ENCODE measurements at regions not wholly inside any gene's neighbourhood (a gene's known extent, or its start where the extent isn't known, plus 50 kb on each side); places are given as distances from the start of the nearest gene placed in this dataset.

DNA sequence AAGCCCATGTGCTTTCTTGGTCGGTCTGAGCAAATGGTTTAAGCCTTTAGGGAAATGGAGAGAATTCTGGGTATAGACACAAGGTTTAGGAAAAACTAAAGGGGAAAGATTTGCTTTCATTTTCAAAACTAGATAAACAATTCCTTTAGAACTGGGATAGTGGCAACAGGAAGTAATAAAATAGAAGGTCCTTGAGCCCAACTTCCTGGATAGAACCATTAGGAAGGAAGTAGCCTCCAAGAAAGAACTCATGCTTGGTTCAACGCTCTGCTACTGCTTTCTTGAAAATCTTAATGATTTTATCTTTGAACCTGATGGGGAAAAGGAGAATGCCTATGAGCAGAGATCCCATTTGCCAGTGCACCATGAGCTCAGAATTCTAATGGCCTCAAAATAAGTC is 147.0 kb upstream of the THRB start:
- TF ChIP-seq EZH2 (IDR thresholded peaks at IDR 0.05; ENCODE audit: insufficient read depth, poor library complexity, severe bottlenecking) (no peak), EZH2phosphoT487 (IDR thresholded peaks at IDR 0.05; ENCODE audit: insufficient read depth, low read depth) (no peak)

Measured in GM23248 (cell line).